Pancreas (tissue), 10 donors: ENCODE measurements at regions not wholly inside any gene's neighbourhood (a gene's known extent, or its start where the extent isn't known, plus 50 kb on each side); places are given as distances from the start of the nearest gene placed in this dataset.

Experiments
- ATAC-seq, 4 donors: fragments of 200-7000 bp; cut with Tn5 transposase; one replicate each; pipeline versions ENCODE4 v1.8.0 to v1.9.1; 2020; ENCODE audit warnings: mild to moderate bottlenecking in 4 of 4, moderate library complexity in 4 of 4
- DNase-seq, 6 donors: peaks; one replicate each; pipeline ENCODE4 v3.0.0-alpha.2; 2020
- FAIRE-seq: peaks from 2 replicates; lab custom pipeline; 2012; peaks lifted over from hg19 to GRCh38; lab: Jason Lieb, UNC
- H3K27ac ChIP-seq, 4 donors: fragments of 200-600 bp; sonication (generic); 1 replicate in 3 of 4; 2 replicates in 1 of 4; pipeline versions ENCODE4 v1.5.0 to v1.8.0; 2020
- H3K27me3 ChIP-seq, 4 donors: fragments of 200-600 bp; one replicate each; pipeline ENCODE4 v1.8.0; 2021
- H3K36me3 ChIP-seq, 3 donors: fragments of 200-600 bp; sonication (generic) in 1 of 3; one replicate each; pipeline versions ENCODE4 v1.5.0 to v1.8.0; 2020 to 2021
- H3K4me1 ChIP-seq, 3 donors: fragments of 200-600 bp; one replicate each; pipeline ENCODE4 v1.8.0; 2021
- H3K4me3 ChIP-seq, 4 donors: fragments of 200-600 bp; sonication (generic) in 2 of 4; one replicate each; pipeline versions ENCODE4 v1.5.0 to v1.8.0; 2020 to 2021
- H3K9me3 ChIP-seq, 4 donors: fragments of 200-600 bp; one replicate each; pipeline ENCODE4 v1.8.0; 2021
- CTCF ChIP-seq, 4 donors: fragments of 200-600 bp; sonication (generic) in 3 of 4; IDR thresholded peaks; one replicate each; pipeline versions ENCODE4 v1.5.0 to v1.8.0; 2021; ENCODE audit warnings: antibody characterized with exemption in 4 of 4
- WGBS, 2 donors: extraction: QIAGEN DNeasy Blood & Tissue Kit; methylation state at CpG; one replicate each; pipeline ENCODE4 v1.1.7; 2013; 5-methylcytosine and 5-hydroxymethylcytosine counted together
- intact Hi-C, 3 donors: fragments of 100-400 bp; cut with DNase I; formaldehyde crosslinking; loops; one replicate each; pipeline versions ENCODE4 v1.11.1 to v1.14.2; 2022
- donor health status: healthy with polysubstance abuse.
- donor health status: DM: no; HTN: no; CAD: no; lungs with moderate emphysema.
- donor health status: DM: no; HTN: no; CAD: no.
- donor health status: control.
- donor health status: control.
- donor health status: Bipolar disorder and iron deficiency.
- donor health status: DM: yes; HTN: yes; CAD: no.
- donor health status: DM: no; HTN: no; CAD: no.
- donor health status: DM: no; HTN: no; CAD: no.
- donor health status: DM: yes; HTN: yes; CAD: no.

- ATAC-seq, result no peak
- no peak for TF ChIP-seq CTCF (IDR thresholded peaks at IDR 0.05)
- no peak for DNase-seq
- no peak for FAIRE-seq
- WGBS, 2 donors, result 52 to 69% methylated on average over 2 of the region's 2 CpGs
- Histone ChIP-seq H3K4me1 (no peaks in the 10 kb centered on the region), H3K27me3 (no peaks in the 10 kb centered on the region), H3K27ac (no peak overlapping the region), H3K36me3 (no peaks in the 10 kb centered on the region), H3K9me3 (no peaks in the 10 kb centered on the region), H3K4me3 (no peak overlapping the region)
- intact Hi-C loops, result no loop called here
Observed at GRCh38 chr6:53418288-53418687, 69.5 kb upstream of the ELOVL5 start.

DNA sequence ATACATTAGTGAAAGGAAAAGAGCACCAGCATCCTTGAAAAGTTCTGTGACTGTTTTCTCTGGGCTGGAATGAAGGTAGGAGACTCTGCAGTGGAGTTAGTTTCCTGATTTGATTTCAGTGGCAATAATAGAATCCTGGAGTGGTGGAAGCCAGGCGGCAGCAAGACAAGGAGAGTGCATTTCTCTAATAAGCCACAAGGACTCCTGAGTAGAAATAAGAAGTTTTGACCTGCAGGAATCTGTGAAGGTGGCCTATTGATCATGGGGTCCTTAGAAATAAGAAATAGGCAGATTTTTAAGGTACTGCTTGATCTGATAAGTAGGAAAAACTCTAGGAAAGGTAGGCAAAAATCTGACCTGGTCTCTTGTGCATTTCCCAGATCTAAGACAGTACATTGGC lies 68.4 kb upstream of the ELOVL5 start:
- Histone ChIP-seq H3K4me1 (no peaks in the 10 kb centered on the region), H3K27ac (no peak overlapping the region), H3K36me3 (no peaks in the 10 kb centered on the region), H3K9me3 (no peaks in the 10 kb centered on the region), H3K27me3 (no peaks in the 10 kb centered on the region), H3K4me3 (no peak overlapping the region)
- ATAC-seq, result no peak
- WGBS, 2 donors, result 68 to 88% methylated on average over 1 of the region's 1 CpG
- TF ChIP-seq CTCF (IDR thresholded peaks at IDR 0.05), result no peak
- intact Hi-C loops, result no loop called here
- FAIRE-seq, result no peak
- no peak for DNase-seq

DNA sequence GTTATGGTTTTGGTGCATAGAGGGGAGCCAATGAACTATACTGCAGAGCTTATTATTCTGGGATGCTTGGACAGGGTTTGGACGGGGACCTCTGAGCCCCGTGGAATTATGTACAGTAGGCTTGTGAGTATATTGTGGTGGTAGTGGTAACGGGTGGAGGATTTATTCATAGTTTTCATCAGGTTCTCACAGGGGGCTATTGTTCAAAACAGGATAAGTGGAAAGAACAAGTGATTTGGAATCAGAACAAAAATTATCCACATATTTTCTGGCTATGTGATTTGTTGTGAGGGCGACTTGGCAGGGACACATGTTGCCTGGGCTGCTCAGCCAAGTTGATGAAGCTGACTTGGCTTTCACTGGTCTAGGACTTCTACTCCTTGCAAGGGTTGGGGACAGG lies 64.6 kb upstream of the ELOVL5 start:
- Histone ChIP-seq H3K27ac (no peak overlapping the region), H3K4me3 (no peak overlapping the region), H3K4me1 (no peaks in the 10 kb centered on the region), H3K36me3 (no peaks in the 10 kb centered on the region), H3K9me3 (no peaks in the 10 kb centered on the region), H3K27me3 (no peaks in the 10 kb centered on the region)
- ATAC-seq (no peak), DNase-seq (no peak), FAIRE-seq (no peak)
- WGBS, 2 donors, result 84 to 96% methylated on average over 4 of the region's 4 CpGs
- no peak for TF ChIP-seq CTCF (IDR thresholded peaks at IDR 0.05)
- intact Hi-C loops, result no loop called here

GRCh38 chr6:53412751-53413150 lies 64.0 kb upstream of the ELOVL5 start:
- TF ChIP-seq CTCF (IDR thresholded peaks at IDR 0.05), result no peak
- Histone ChIP-seq H3K27me3 (no peaks in the 10 kb centered on the region), H3K27ac (no peak overlapping the region), H3K9me3 (no peaks in the 10 kb centered on the region), H3K36me3 (no peaks in the 10 kb centered on the region), H3K4me1 (no peaks in the 10 kb centered on the region), H3K4me3 (no peak overlapping the region)
- WGBS, 2 donors, result 77 to 83% methylated on average over 1 of the region's 1 CpG
- DNase-seq (no peak), ATAC-seq (no peak), FAIRE-seq (no peak)
- intact Hi-C loops, result no loop called here

DNA sequence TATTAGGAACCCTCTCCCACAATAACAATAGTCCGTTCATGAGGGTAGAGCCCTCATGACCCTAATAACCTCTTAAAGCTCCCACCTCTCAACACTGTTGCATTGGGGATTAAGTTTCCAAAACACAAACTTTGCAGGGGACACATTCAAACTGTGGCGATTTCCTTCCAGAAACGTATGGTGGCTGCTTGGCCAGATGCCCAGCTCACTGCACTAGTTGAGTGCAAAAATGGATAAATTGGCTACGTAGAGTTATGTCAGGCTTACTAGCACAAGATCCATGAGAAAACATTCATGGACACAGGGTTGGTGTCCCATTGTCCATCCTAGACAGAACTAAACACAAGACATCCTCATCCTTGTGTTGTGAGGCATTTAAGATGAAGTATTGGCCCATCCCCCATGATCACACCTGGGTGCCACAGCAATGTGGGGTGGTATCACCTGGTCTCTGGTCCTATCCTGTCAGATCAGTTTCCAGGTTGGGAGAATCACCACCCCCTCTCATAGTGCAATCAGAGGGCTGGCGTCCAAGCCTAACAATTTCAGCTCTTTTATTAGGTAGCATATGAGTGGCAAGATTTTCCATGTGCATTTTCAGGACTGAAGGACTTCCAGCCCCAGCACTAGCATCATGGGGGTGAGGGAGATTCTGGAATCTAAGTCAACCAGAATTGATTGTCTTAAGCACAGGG lies 63.4 kb upstream of the ELOVL5 start:
- H3K9me3 ChIP-seq, result no peaks in the 10 kb centered on the region
- ATAC-seq, result no peak
- WGBS, 2 donors, result 73 to 84% methylated on average over 5 of the region's 5 CpGs
- no peaks in the 10 kb centered on the region for H3K27me3 ChIP-seq
- H3K36me3 ChIP-seq, result no peaks in the 10 kb centered on the region
- no peaks in the 10 kb centered on the region for H3K4me1 ChIP-seq
- FAIRE-seq, result no peak
- no peak for DNase-seq
- intact Hi-C loops, result no loop called here
- no peak overlapping the region for H3K4me3 ChIP-seq
- H3K27ac ChIP-seq, result no peak overlapping the region
- no peak for TF ChIP-seq CTCF (IDR thresholded peaks at IDR 0.05)
